ENCODE measurements at regions not wholly inside any gene's neighbourhood (a gene's known extent, or its start where the extent isn't known, plus 50 kb on each side); places are given as distances from the start of the nearest gene placed in this dataset.
"Not testable (repeated sequence)": the region's sequence is repeated elsewhere in the genome, so short reads cannot be mapped to it uniquely, and the experiment has no call there.

DNA sequence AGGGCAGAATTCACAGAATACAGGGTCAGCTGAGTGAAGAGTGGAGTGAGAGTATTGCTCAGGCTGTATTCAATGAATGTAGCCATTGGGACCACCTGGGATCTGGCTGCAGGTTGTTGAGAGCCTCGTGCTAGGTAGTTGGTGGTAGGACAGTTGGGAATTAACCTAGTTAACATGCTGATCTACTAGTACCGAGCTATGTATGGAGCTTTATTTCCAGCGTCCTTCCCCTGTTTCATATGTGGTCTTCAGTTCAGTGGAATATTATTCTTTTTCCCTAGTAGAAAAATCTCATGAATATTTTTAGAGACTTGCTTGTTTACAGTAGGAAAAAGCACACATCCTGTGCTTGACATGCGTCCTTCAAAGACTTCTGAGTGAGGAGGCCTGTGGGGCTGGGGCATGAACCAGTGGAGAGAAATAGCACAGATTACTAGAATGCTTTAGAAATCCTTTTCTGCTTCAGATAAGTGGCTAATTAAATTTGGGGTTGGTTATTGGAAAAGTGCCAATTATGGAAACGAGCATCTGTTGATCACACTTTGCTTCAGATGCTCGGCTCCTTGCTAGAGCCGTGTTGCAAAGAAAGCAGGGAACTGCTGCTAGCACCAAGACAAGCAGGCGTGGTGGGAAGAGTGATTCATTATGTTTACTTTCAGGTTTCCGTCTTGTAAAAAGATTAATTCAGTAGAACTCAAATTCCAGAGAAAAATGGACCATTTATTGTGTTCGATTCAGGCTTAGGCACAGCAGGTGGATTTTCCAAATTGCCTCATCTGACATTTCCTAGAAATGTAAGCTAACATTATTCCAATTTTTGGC, 53.6 kb downstream of the ARF6 start:
- peak; percentile 31 for DNase-seq

DNA sequence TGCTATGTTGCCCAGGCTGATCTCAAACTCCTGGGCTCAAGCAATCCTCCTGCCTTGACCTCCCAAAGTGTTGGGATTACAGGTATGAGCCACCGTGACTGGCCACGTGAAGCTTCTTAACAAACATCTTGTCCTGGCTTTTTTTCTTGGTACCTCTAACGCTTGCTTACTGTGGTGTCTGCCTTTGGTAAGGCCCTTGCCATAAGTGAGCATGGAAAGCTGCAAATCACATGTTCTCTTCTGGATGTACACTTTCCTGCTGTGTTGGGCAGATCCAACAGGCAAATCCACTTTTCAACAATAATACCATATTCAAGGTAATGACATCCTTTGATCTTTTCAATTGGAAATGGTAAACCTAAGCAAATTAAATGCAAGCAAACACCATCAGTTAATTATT, 54.6 kb downstream of the ARF6 start:
- DNase-seq = no peak

DNA sequence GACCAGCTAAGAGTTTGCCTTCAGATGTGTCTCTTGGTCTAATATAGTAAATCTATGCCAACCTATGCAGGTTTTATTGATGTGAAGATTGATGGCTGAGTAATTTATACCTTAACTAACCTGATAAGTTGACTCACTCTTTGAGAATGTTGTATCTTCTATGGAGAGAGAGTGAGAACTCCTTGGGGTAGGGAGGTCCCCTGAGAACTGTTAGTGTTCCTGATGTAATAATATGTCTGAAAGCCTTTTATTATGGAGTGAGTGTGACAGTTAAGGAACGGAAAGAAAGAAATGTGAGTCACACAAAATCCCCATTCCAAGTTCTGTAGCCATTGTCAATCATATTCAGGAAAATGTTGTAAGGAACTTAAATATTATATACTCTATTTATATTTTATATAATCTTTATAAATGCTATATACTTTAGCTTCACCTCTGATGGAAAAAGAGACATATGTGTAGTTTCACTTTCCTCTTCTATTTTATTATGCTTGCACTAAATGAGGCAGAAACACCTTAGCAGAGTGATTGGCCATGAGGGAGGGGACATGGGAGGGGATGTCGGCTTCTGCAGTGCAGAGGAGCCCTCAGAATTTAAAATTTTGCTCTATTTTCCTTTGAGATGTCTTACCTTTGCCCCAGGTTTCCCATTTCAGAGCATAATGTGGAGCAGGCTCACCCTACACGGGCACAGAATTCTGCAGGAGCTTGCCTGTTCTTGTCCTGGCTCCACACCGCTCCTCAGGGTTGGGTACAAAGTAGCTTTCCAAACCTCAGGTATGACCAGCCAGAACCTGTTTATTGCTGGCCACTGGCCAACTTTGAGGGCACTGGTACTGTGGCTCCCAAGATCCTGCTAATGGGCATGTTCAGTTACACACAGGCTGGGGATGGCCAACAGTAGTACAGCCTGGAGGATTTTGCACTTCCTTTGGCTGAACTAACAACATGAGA, 57.7 kb downstream of the ARF6 start:
- DNase-seq = peak; percentile 12

DNA sequence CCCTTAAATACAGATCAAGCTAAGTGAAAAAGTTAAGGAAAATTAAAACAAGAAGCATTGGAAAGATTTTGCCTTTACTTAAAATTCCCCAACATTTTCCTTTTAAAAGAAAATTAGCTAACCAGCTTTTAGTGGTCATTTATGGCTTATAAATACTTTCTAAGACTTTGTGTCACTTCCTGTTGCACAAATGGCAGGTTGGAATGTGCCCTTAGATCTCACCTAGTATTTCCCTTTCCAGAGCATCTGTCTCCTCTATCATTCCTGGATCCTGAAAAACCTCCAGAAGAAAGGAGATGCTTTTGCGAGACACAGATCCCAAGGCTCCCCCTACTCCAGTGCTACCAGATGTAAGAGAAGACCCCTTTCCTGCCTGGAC, 58.3 kb downstream of the ARF6 start:
- DNase-seq = no peak

DNA sequence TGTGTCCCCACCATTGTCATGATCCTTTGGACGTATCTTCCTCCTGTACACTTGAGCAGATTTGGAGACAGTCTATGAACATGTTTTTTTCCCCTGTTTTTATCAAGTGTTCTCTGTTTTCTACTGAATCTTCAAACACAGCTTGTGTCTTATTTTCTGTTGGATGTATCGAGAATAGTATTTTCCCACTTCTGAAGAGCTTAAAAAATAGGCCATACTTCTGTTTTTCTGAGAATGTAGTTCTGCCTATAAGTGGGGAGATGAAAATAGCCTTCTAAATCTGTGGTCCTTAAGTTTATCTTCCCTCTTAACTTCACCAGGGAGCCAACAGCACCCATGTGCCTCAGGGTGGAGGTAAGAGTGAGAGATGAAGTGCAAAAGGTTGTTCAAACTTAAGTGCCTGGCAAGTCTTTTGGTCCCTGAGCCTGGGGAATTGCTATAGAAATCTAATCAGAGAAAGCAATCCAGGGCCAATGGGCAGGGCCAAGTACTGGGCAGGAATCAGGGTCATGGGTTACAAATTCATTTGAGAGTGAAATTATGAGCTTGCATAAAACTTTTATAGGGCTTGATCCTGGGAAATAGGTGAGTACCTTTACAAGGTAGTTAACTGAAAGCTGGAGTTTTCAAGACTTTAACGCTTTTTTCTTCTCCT, 58.9 kb downstream of the ARF6 start:
- DNase-seq = no peak

DNA sequence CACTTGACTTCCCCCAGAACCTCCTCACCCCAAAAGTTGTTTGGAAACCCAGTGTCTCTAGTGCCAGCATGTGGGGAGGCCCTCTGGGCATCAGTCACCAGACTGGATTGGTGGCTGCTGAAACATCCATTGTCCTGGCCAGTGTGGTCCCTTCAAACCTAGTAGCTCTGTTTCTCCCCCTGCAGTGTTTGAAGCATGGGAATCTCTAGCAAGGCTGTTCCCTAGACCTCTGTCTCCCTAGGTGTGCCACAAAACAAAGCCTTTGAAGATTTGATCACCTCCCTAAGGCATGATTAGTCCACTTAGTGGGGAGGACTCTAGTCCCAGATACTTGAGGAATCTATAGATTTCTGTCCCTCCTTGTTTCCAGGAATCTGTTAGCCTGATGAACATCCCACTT, 60.3 kb downstream of the ARF6 start:
- no peak for DNase-seq

DNA sequence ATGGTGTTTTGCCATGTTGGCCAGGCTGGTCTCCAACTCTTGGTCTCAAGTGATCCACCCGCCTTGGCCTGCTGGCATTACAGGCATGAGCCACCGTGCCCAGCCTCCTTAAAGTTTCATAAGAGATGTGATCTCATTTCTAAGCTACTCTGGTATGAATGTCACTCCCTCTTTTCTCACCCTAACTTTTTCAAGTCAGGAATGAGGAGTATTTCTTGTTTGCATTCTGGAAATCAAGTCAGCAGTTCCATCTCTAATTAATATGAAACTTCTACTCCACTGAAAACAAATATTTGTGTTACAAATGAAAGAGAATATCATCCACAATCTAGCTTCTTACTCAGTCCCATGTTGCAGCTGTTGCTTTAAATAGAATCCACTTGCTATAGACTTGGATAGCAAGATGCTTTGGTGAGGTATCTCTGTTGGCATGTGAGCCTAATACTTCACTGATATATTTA, 61.3 kb downstream of the ARF6 start:
- DNase-seq = no peak

DNA sequence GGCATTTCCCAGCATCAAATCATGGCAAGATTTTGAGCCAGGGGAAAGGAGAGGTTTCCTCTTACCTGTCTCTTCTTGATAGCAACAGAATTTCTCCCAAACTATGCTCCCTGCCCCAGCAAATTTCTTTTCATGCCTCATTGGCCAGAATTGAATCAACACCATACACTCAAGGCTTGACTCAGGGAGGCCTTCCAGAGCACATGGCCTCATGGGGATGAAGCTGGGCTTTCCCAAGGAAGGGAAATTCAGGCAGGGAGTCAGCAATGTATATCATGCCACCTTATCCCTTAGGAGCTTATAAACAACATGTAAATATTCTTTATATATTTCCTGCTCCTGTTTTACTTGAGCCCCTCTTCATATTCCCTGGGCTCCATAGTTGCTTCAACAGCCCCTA, 62.1 kb downstream of the ARF6 start:
- DNase-seq = no peak

DNA sequence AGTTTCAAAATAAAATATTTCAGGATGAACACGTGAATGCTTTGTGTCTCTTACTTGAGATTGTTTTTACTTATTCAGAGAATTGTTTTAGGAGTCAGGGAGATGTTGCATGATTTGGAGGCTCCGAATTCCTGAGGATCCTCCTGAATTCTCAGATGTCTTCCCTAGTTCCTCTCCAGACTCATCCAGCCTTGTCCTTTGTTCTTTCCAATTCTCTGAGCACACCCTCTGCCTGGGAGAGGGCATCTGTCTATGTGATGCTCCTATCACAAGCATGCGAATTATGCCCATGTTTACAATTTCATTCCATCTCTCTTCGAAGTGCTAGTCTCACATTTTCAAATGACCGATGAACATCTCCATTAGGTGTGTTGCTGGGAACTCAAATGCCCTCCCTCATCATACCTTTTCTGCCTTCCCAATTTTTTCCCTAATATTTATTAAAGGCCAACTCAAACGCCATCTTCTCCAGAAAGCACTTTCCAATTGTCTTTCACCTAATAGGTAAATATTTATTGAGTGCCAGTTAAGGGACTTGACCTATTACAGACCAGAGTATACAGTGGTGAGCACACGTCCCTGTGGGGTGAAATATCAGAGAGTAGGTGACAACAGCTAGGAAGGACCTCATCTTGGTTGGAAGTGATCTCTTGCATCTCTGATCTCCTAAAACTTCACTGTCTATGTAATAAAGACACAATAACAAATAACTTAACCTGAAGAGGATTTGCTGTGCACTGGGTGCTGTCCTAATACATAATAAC, 64.4 kb downstream of the ARF6 start:
- no peak for DNase-seq

DNA sequence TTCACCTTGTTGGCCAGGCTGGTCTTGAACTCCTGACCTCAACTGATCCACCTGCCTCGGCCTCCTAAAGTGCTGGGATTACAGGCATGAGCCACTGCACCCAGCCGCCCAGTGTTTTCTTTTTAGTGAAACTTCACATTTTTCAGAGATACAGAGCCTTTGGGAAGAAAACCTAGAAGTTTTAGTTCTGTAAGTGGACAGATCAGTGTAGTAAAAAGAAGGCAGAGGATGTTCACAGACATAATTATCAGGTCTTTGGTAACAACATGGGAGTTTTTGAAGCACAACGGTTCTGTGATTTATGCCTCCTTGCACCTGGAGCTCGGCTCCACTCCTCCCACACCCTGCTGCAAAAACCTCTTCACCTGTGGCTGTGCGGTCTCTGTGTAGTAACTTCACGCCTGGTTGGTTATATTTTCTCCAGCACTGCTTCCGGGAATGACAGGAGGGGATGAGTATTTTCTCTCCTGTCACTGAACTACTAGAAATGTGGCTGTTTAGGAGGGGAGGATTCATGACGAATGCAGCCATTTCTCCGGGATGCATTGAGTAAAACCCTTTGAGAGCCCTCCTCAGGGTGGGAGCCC, 67.0 kb downstream of the ARF6 start:
- no peak for DNase-seq

DNA sequence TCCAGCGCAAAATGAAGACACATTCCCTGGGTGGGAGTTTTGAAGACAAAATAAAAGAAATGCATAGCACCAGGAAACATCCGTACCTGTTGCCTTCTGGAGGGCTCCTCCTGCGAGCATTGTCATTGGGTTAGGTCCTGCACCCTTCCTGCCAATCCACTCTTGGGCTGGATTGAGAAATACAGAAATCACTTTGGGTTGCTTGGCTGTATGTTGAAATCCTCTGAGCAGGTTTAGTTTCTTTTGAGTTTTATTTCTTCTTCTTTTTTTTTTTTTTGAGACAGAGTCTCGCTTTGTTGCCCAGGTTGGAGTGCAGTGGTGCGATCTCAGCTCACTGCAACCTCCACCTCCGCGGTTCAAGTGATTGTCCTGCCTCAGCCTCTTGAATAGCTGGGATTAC, 67.6 kb downstream of the ARF6 start:
- no peak for DNase-seq

DNA sequence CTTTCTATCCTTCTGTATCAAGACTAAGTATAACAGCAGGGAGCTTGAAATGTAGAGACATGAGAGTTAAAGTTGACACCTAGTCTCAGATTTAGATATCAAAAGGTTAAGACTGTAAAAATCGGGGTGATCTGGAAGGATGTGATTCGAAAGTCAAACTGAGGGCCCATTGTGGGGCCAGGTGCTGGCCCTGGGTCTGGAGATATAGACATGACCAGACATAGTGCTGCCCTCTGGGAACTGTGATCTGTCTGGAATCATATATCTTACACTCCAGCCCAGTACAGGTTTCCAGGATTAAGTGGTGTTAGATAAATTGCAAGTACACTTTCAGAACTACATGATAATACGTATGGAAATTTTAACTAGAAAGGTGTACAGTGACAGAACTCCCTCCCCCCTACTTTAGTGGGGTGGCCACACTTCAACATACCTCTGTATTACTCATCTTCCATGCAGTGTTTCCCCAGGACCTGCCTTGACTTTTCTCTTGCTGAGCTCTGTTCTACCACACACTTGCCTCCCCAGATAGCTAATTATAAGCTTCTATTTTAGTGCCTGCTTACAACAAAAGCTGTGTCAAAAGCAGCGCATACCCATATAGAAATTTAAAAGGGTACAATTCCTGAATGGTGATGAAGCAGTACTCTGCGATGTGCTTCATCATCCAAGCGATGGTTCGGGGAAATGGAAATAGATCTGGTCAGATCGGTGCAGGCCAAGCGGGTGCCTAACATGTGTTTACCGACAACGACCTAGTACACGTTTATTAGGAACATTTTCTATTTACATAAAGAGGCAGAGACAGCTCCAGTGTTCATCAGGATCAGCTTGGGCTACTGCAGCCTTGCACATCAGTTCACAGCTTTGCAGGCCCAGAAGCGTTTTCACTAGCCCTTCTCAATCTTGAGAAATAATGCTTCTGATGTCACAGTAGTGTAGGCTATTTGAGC, 68.7 kb downstream of the ARF6 start:
- no peak for DNase-seq

DNA sequence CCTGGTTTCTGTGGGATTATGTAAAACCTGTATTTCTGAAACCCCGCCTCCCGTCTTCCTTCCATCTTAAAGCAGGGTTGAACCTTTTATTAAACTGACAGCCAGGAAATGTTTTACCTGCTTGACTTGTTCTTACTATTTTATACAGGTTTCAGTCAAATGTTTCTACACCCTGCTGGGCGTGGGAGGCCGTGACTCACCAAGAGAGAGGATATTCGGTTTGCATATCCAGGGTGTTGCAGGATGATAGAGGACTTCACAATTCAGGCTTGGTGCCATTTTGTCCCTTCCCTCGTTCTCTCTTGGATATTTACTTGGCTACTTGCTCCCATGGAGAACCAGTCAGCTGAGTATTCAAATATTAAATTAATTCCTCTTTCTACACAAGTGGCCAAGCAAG, 69.7 kb downstream of the ARF6 start:
- peak; percentile 73 for DNase-seq

DNA sequence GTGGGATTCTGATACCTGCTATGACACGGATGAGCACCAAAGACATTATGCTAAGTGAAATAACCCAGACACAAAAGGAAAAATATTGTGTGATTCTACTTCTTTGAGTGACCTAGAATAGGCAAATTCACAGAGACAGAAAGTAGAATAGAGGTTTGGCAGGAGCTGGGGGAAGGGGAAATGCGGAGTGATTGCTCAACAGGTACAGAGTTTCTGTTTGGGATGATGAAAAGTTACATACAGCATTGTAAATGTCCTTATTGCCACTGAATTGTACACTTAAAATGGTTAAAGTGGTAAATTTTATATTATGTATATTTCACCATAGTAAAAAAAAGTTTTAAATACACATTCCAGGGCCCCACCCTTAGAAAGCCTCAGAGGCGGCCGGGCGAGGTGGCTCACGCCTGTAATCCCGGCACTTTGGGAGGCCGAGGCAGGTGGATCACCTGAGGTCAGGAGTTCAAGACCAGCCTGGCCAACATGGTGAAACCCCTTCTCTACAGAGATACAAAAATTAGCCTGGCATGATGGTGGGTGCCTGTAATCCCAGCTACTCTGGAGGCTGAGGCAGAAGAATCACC, 72.3 kb downstream of the ARF6 start:
- DNase-seq = not testable (repeated sequence)

DNA sequence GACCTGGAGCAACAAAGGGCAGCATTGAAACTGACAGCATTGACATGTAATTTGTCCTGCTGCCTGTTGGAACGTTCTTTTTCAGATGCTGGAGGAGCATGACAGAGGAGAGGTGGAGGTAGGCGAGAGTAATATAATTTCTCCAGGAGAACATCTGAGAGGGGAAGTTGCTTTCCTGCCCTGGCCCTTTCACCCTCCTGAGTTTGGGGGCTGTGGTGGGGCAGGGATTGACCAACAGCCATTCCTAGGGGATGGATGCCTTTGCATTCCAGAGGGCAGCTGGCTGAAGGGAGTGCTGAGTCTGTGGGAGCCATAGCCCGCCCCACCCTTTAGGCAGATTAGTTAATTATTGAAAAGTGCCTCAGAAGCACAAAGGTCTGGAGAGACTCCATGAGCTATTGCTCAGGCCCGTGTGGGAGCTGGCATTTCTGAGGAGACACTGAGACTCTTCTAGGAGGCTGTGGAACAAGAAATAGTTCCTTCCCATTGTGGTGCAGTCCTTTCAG, 73.5 kb downstream of the ARF6 start:
- DNase-seq = no peak

DNA sequence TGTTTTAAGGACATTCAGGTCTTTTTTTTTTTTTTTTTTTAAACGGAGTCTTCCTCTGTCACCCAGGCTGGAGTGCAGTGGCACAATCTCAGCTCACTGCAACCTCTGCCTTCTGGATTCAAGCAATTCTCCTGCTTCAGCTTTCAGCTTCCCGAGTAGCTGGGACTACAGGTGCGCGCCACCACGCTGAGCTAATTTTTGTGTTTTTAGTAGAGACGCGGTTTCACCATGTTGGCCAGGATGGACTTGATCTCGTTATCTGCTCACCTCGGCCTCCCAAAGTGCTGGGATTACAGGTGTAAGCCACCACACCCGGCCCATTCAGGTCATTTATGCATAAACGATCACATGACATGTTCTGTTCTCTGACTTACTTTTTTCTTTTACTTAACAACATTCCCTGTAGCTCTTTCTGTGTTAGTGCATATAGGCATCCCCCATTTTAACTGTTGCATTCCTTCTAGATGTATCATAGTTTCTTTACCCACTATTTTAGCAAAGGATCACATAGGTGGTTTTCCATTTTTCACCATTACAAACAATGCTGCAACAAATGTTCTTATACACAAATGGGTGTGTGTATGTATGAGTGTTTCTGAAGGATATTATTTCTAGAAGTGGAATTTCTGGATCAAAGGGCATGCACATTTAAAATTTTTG, 74.2 kb downstream of the ARF6 start:
- DNase-seq = no peak

DNA sequence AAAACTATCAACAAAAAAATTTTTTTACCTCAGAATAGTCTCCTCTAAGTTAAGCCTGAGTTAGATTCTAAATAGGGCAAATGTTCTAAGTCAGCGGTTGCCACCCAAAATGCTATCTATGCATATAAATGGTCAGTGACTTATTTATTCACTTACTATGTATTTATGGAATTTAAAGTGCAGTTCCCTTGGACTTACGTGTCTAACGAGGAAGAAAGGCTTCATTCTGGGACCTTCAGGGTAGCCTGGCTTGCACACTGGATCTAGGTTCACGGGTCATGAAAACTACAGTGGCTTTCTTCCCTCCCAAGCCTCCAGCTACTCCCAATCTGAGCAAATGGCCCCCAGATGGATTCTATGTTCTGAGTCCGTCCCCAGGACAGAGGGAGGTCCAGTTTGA, 77.1 kb downstream of the ARF6 start:
- no peak for DNase-seq

DNA sequence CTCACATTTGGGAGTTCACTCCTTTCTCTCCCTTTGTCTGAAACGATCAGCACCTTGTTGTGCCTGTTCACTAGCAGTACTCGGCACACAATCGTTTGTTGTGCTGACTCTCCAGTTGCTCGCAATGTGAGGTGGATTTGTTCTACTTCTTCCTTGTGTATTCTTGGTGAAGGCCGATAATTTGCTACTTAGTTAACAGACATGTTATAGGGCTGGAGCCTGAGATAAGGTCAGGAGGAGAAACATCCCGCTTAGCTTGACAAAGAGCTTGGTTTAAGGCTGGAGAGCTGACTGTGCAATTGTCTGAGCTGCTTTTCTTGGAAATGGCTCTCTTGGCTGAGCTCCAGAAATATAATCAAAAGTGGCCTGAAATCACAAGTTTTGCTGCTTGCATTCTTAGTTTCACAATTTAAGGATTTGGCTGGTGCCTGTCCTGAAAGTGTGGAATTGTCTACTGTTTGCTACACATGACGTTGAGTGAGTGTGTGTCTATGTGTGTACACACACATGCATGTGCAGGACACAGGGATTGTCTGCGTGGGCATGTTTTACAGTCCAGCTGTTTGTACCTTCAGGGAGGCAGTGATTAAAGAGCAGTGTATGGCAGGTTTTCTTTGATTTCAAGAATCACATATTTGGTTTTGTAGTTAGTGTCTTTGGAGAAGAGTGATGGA, 77.7 kb downstream of the ARF6 start:
- DNase-seq = no peak
